SK-N-MC (cell line): ENCODE measurements at regions not wholly inside any gene's neighbourhood (a gene's known extent, or its start where the extent isn't known, plus 50 kb on each side); places are given as distances from the start of the nearest gene placed in this dataset.

ENCODE experiments used
- EZH2 ChIP-seq: fragments of 200-600 bp; sonication (generic); IDR thresholded peaks from one replicate; pipeline ENCODE4 v1.6.1; 2017; ENCODE audit warnings: antibody characterized with exemption
- FOXP2 ChIP-seq: optimal IDR thresholded peaks from 2 replicates; pipeline ENCODE3; 2011; ENCODE audit warnings: mild to moderate bottlenecking, moderate library complexity; ENCODE audit not compliant: insufficient read depth; ENCODE audit errors: extremely low read length, control extremely low read depth
- POLR2AphosphoS5 ChIP-seq: IDR thresholded peaks from 2 replicates; pipeline ENCODE4 v1.6.1; 2012; ENCODE audit warnings: mild to moderate bottlenecking, low read depth, low read length, borderline replicate concordance

DNA sequence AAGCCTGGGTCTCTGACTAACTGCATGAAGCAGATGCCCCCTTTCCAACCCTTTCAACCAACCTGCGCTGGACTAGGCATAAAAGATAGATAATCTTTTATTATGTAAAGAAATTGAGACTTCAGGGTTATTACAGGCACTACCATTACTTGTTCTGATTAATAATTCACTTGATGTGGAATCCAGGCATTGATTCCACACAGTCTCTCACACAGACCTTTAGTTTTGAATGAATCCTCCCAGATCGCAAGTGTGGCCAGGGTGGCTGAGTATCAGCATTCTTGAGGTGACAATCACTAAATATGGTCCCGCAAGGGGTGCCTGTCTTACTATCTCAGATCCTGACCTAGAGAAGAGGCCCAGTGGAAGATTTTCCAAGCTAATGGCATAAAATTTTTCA lies 368.9 kb upstream of the ONECUT1 start:
- no peak for TF ChIP-seq EZH2
- TF ChIP-seq POLR2AphosphoS5, result no peak
- no peak for TF ChIP-seq FOXP2
